ENCODE measurements at regions not wholly inside any gene's neighbourhood (a gene's known extent, or its start where the extent isn't known, plus 50 kb on each side); places are given as distances from the start of the nearest gene placed in this dataset.

GRCh38 chr16:79873825-79874224 lies 273.3 kb upstream of the MAF start:
- Histone ChIP-seq H3K27me3 (no peaks in the 10 kb centered on the region), H3K27ac (no peak overlapping the region), H3K36me3 (no peaks in the 10 kb centered on the region), H3K4me3 (no peak overlapping the region), H3K9me3 (no peaks in the 10 kb centered on the region), H3K4me1 (no peaks in the 10 kb centered on the region)
- no peak for DNase-seq
- ATAC-seq: no peak
- intact Hi-C loops (cut with DNase I): no loop called here
- no peak for TF ChIP-seq POLR2A (IDR thresholded peaks at IDR 0.05)
- TF ChIP-seq CTCF (IDR thresholded peaks at IDR 0.05): no peak
- 82 to 88% (median 86%) methylated on average over 5 of the region's 5 CpGs for WGBS, 4 donors

GRCh38 chr16:79871906-79872305 lies 271.4 kb upstream of the MAF start:
- Histone ChIP-seq H3K4me1 (no peaks in the 10 kb centered on the region), H3K27me3 (no peaks in the 10 kb centered on the region), H3K27ac (no peak overlapping the region), H3K9me3 (no peaks in the 10 kb centered on the region), H3K36me3 (no peaks in the 10 kb centered on the region), H3K4me3 (no peak overlapping the region)
- TF ChIP-seq CTCF (IDR thresholded peaks at IDR 0.05) (no peak), POLR2A (IDR thresholded peaks at IDR 0.05) (no peak)
- intact Hi-C loops (cut with DNase I): no loop called here
- DNase-seq (no peak), ATAC-seq (no peak)
- WGBS, 4 donors: 80 to 88% (median 84%) methylated on average over 6 of the region's 6 CpGs

GRCh38 chr16:79870016-79870886 lies 269.7 kb upstream of the MAF start:
- DNase-seq (no peak), ATAC-seq (no peak)
- Histone ChIP-seq H3K27ac (no peak overlapping the region), H3K9me3 (no peaks in the 10 kb centered on the region), H3K4me1 (no peaks in the 10 kb centered on the region), H3K27me3 (no peaks in the 10 kb centered on the region), H3K4me3 (no peak overlapping the region), H3K36me3 (no peaks in the 10 kb centered on the region)
- TF ChIP-seq CTCF (IDR thresholded peaks at IDR 0.05) (no peak), POLR2A (IDR thresholded peaks at IDR 0.05) (no peak)
- intact Hi-C loops (cut with DNase I): no loop called here
- WGBS, 4 donors: 93 to 97% (median 96%) methylated on average over 16 of the region's 16 CpGs

GRCh38 chr16:79869304-79870015 lies 268.9 kb upstream of the MAF start:
- H3K36me3 ChIP-seq: no peaks in the 10 kb centered on the region
- no peak overlapping the region for H3K4me3 ChIP-seq
- no peak overlapping the region for H3K27ac ChIP-seq
- H3K4me1 ChIP-seq: no peaks in the 10 kb centered on the region
- no peak for ATAC-seq
- TF ChIP-seq CTCF (IDR thresholded peaks at IDR 0.05): no peak
- no peak for TF ChIP-seq POLR2A (IDR thresholded peaks at IDR 0.05)
- H3K9me3 ChIP-seq: no peaks in the 10 kb centered on the region
- intact Hi-C loops (cut with DNase I): no loop called here
- 78 to 85% (median 81%) methylated on average over 4 of the region's 4 CpGs for WGBS, 4 donors
- no peaks in the 10 kb centered on the region for H3K27me3 ChIP-seq
- DNase-seq: no peak
